Pancreas (tissue), 10 donors: ENCODE measurements at regions not wholly inside any gene's neighbourhood (a gene's known extent, or its start where the extent isn't known, plus 50 kb on each side); places are given as distances from the start of the nearest gene placed in this dataset.

ENCODE experiments used
- ATAC-seq, 4 donors: fragments of 200-7000 bp; cut with Tn5 transposase; one replicate each; pipeline versions ENCODE4 v1.8.0 to v1.9.1; 2020; ENCODE audit warnings: mild to moderate bottlenecking in 4 of 4, moderate library complexity in 4 of 4
- DNase-seq, 6 donors: peaks; one replicate each; pipeline ENCODE4 v3.0.0-alpha.2; 2020
- FAIRE-seq: peaks from 2 replicates; lab custom pipeline; 2012; peaks lifted over from hg19 to GRCh38; lab: Jason Lieb, UNC
- H3K27ac ChIP-seq, 4 donors: fragments of 200-600 bp; sonication (generic); 1 replicate in 3 of 4; 2 replicates in 1 of 4; pipeline versions ENCODE4 v1.5.0 to v1.8.0; 2020
- H3K27me3 ChIP-seq, 4 donors: fragments of 200-600 bp; one replicate each; pipeline ENCODE4 v1.8.0; 2021
- H3K36me3 ChIP-seq, 3 donors: fragments of 200-600 bp; sonication (generic) in 1 of 3; one replicate each; pipeline versions ENCODE4 v1.5.0 to v1.8.0; 2020 to 2021
- H3K4me1 ChIP-seq, 3 donors: fragments of 200-600 bp; one replicate each; pipeline ENCODE4 v1.8.0; 2021
- H3K4me3 ChIP-seq, 4 donors: fragments of 200-600 bp; sonication (generic) in 2 of 4; one replicate each; pipeline versions ENCODE4 v1.5.0 to v1.8.0; 2020 to 2021
- H3K9me3 ChIP-seq, 4 donors: fragments of 200-600 bp; one replicate each; pipeline ENCODE4 v1.8.0; 2021
- WGBS, 2 donors: extraction: QIAGEN DNeasy Blood & Tissue Kit; methylation state at CpG; one replicate each; pipeline ENCODE4 v1.1.7; 2013; 5-methylcytosine and 5-hydroxymethylcytosine counted together
- intact Hi-C, 3 donors: fragments of 100-400 bp; cut with DNase I; formaldehyde crosslinking; loops; one replicate each; pipeline versions ENCODE4 v1.11.1 to v1.14.2; 2022
- TF ChIP-seq, protein P1 (sequence below), 4 donors: fragments of 200-600 bp; sonication (generic) in 3 of 4; IDR thresholded peaks; one replicate each; pipeline versions ENCODE4 v1.5.0 to v1.8.0; 2021; ENCODE audit warnings: antibody characterized with exemption in 4 of 4
- donor health status: healthy with polysubstance abuse.
- donor health status: DM: no; HTN: no; CAD: no; lungs with moderate emphysema.
- donor health status: DM: no; HTN: no; CAD: no.
- donor health status: control.
- donor health status: control.
- donor health status: Bipolar disorder and iron deficiency.
- donor health status: DM: yes; HTN: yes; CAD: no.
- donor health status: DM: no; HTN: no; CAD: no.
- donor health status: DM: no; HTN: no; CAD: no.
- donor health status: DM: yes; HTN: yes; CAD: no.

DNA sequence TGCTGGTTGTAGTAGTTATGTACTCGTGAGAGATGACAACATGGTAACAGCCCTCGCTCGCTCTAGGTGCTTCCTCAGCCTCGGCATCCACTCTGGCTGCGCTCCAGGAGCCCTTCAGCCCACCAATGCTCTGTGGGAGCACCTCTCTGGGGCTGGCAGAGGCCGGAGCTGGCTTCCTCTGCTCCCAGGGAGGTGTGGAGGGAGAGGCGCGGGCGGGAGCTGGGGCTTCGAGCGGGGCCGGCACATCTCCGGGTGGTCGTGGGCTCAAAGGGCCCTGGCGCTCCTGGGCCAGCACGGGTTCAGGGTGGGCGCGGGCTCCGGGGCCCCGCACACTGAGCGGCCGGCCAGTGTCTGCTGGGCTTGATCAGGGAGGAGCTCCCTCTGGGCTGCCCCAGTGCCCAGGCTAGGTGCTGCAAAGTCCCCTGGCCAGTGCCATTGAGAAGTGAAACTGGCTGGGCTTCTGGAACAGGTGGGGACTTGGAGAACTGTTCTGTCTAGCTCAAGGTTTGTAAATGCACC lies 1012.1 kb downstream of the CNTNAP5 start:
- 90 to 92% methylated on average over 22 of the region's 22 CpGs for WGBS, 2 donors
- Histone ChIP-seq H3K4me1 (no peaks in the 10 kb centered on the region), H3K36me3 (no peaks in the 10 kb centered on the region), H3K9me3 (no peaks in the 10 kb centered on the region), H3K4me3 (no peak overlapping the region), H3K27me3 (no peaks in the 10 kb centered on the region), H3K27ac (no peak overlapping the region)
- peak in 3 of 6 donors; percentile 25 to 45 (median 45) for DNase-seq
- no peak for FAIRE-seq
- no peak for ATAC-seq
- intact Hi-C loops = no loop called here
- TF ChIP-seq, protein P1, sequence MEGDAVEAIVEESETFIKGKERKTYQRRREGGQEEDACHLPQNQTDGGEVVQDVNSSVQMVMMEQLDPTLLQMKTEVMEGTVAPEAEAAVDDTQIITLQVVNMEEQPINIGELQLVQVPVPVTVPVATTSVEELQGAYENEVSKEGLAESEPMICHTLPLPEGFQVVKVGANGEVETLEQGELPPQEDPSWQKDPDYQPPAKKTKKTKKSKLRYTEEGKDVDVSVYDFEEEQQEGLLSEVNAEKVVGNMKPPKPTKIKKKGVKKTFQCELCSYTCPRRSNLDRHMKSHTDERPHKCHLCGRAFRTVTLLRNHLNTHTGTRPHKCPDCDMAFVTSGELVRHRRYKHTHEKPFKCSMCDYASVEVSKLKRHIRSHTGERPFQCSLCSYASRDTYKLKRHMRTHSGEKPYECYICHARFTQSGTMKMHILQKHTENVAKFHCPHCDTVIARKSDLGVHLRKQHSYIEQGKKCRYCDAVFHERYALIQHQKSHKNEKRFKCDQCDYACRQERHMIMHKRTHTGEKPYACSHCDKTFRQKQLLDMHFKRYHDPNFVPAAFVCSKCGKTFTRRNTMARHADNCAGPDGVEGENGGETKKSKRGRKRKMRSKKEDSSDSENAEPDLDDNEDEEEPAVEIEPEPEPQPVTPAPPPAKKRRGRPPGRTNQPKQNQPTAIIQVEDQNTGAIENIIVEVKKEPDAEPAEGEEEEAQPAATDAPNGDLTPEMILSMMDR (IDR thresholded peaks at IDR 0.05) = no peak

DNA sequence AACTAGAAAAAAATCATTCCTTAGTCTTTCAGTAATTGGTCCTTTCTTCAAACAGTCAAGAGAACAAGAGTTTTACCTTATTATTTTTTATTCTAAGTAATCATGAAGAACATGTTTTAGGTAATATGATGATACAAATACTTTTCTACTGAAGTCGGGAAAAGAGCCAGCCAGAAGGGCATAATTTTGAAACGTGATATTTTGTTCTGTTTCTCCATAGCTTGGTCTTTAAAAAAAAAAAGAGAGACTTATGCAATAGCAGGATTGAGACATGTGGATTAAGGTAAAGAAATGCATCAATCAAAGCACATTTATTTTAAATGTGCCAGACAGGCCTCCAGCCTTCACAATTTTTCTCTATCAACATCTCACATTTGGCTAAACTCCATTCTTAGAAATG lies 1016.8 kb downstream of the CNTNAP5 start:
- Histone ChIP-seq H3K9me3 (no peaks in the 10 kb centered on the region), H3K4me3 (no peak overlapping the region), H3K36me3 (no peaks in the 10 kb centered on the region), H3K27me3 (no peaks in the 10 kb centered on the region), H3K27ac (no peak overlapping the region), H3K4me1 (no peaks in the 10 kb centered on the region)
- 55 to 64% methylated on average over 2 of the region's 2 CpGs for WGBS, 2 donors
- intact Hi-C loops = no loop called here
- TF ChIP-seq, protein P1 (IDR thresholded peaks at IDR 0.05) = no peak
- no peak for ATAC-seq
- no peak for DNase-seq
- FAIRE-seq = no peak

DNA sequence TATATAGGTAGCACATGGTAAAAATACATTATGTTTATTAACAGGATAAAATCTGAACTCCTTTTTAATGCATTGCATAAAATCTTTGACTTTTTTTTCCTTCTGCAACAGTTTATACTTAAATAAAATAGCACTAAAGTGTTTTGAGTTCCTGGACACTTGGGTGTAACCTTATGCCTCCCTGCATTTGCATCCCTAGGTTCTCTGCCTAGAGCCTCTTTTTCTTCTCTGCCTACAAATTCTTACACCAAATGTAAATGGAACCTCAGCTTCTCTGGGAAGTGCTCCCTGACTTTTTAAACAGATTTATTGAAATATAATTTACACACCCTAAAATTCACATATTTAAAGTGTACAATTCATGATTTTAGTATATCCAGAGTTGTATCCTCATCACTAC lies 1017.6 kb downstream of the CNTNAP5 start:
- ATAC-seq (no peak), FAIRE-seq (no peak), DNase-seq (no peak)
- intact Hi-C loops = no loop called here
- no peaks in the 10 kb centered on the region for H3K27me3 ChIP-seq
- H3K27ac ChIP-seq = no peak overlapping the region
- H3K9me3 ChIP-seq = no peaks in the 10 kb centered on the region
- no peak overlapping the region for H3K4me3 ChIP-seq
- TF ChIP-seq, protein P1 (IDR thresholded peaks at IDR 0.05) = no peak
- H3K36me3 ChIP-seq = no peaks in the 10 kb centered on the region
- H3K4me1 ChIP-seq = no peaks in the 10 kb centered on the region

DNA sequence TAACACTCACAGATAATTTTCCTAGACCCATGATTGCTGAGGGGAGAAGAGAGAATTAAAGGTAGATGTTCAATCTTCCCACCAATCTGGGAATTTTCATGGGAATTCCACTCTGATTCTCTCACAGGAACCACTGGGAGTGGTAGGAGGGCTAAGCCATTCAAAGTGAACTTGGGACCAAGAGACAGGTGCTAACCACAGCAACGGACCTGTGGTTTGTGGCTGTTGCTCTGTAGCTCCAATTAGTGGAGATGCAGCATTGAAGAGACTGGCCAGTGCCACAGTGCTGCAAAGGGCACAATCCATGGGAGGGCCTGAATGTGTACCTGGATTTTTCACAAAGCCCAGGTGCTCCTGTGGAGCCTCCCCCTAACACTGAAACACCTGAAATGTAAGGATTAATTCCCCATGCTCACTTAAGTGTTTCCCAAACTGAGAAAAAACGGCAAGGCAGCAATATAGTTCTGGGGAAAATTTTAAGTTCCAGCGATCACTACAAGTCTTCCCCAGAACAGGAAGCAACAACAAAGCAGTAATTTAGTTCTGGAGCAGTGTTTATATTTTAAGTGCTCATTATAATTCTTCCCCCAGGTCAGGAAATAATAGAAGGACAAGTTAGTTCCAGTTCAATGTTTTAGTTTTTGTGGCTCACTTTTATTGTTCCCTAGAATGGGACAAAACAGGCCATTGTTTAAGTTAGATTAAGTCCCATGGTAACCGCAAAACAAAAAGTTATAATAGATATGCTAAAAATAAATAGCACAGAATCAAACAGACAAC lies 1045.8 kb downstream of the CNTNAP5 start:
- TF ChIP-seq, protein P1 (IDR thresholded peaks at IDR 0.05) = no peak
- FAIRE-seq (no peak), ATAC-seq (no peak), DNase-seq (no peak)
- 67 to 69% methylated on average over 4 of the region's 4 CpGs for WGBS, 2 donors
- intact Hi-C loops = no loop called here
- Histone ChIP-seq H3K4me3 (no peak overlapping the region), H3K4me1 (no peaks in the 10 kb centered on the region), H3K9me3 (no peaks in the 10 kb centered on the region), H3K27ac (no peak overlapping the region), H3K27me3 (no peaks in the 10 kb centered on the region), H3K36me3 (no peaks in the 10 kb centered on the region)

DNA sequence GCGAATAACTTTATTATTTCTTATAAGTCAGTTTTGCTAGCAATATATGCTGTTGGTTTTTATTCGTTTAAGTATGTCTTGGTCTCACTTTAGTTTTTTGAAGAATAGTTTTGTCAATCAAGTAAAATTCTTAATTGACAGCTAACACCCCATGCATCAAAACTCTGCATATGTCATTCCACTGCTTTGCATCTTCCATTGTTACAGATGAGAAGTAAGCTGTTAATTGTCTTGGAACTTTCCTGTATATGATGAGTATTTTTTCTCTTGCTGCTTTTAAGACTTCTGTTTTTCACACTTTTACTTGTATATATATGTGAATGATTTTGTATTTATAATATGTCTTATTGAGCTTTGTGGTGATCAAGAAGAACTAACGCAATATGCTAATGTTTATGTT lies 1048.4 kb downstream of the CNTNAP5 start:
- Histone ChIP-seq H3K4me1 (no peaks in the 10 kb centered on the region), H3K36me3 (no peaks in the 10 kb centered on the region), H3K27ac (no peak overlapping the region), H3K4me3 (no peak overlapping the region), H3K9me3 (no peaks in the 10 kb centered on the region), H3K27me3 (no peaks in the 10 kb centered on the region)
- FAIRE-seq (no peak), ATAC-seq (no peak), DNase-seq (no peak)
- TF ChIP-seq, protein P1 (IDR thresholded peaks at IDR 0.05) = no peak
- intact Hi-C loops = no loop called here
- 89 to 96% methylated on average over 3 of the region's 3 CpGs for WGBS, 2 donors
